DOHH2 (cell line): ENCODE measurements at regions not wholly inside any gene's neighbourhood (a gene's known extent, or its start where the extent isn't known, plus 50 kb on each side); places are given as distances from the start of the nearest gene placed in this dataset.

Experiments
- H3F3A ChIP-seq: fragments of 200-600 bp; sonication (generic), shearing (Covaris generic); 2 replicates; pipeline ENCODE4 v1.6.0; 2016; ENCODE audit warnings: antibody characterized with exemption, mild to moderate bottlenecking; ENCODE audit not compliant: control insufficient read depth, insufficient read depth
- H3K27ac ChIP-seq: fragments of 200-600 bp; sonication (generic); 2 replicates; pipeline ENCODE4 v1.5.1; 2014; ENCODE audit warnings: low read depth, mild to moderate bottlenecking, low read length, moderate library complexity
- H3K27me3 ChIP-seq: fragments of 200-600 bp; sonication (generic); 2 replicates; pipeline ENCODE4 v1.6.1; 2014; ENCODE audit warnings: mild to moderate bottlenecking, low read length, mixed read lengths; ENCODE audit not compliant: control insufficient read depth
- H3K36me3 ChIP-seq: fragments of 200-600 bp; sonication (generic); 2 replicates; pipeline ENCODE4 v1.6.1; 2014; ENCODE audit warnings: mild to moderate bottlenecking, low read length, moderate library complexity, mixed read lengths; ENCODE audit not compliant: control insufficient read depth
- H3K4me1 ChIP-seq: fragments of 200-600 bp; sonication (generic); 2 replicates; pipeline ENCODE4 v1.6.1; 2014; ENCODE audit warnings: mild to moderate bottlenecking, low read length, mixed read lengths; ENCODE audit not compliant: control insufficient read depth
- H3K4me2 ChIP-seq: fragments of 200-600 bp; sonication (generic); 2 replicates; pipeline ENCODE4 v1.6.0; 2014; ENCODE audit warnings: mild to moderate bottlenecking, low read length, moderate library complexity
- H3K4me3 ChIP-seq: fragments of 200-600 bp; sonication (generic); 2 replicates; pipeline ENCODE4 v1.5.1; 2014; ENCODE audit warnings: mild to moderate bottlenecking, low read length, mixed read lengths
- H3K79me2 ChIP-seq: fragments of 200-600 bp; sonication (generic); 2 replicates; pipeline ENCODE4 v1.6.1; 2014; ENCODE audit warnings: mild to moderate bottlenecking, low read length, mixed read lengths; ENCODE audit not compliant: control insufficient read depth
- H3K9me2 ChIP-seq: fragments of 200-600 bp; sonication (generic); replicated peaks from 2 replicates; pipeline ENCODE4 v1.6.1; 2014; ENCODE audit warnings: mild to moderate bottlenecking, low read length, mixed read lengths; ENCODE audit not compliant: control insufficient read depth
- H3K9me3 ChIP-seq: fragments of 200-600 bp; sonication (generic); 2 replicates; pipeline ENCODE4 v1.6.1; 2014; ENCODE audit warnings: antibody characterized with exemption, low read length, mixed read lengths; ENCODE audit not compliant: control insufficient read depth, insufficient read depth
- H4K20me1 ChIP-seq: fragments of 200-600 bp; sonication (generic); 2 replicates; pipeline ENCODE4 v1.6.0; 2014; ENCODE audit warnings: low read depth, mild to moderate bottlenecking, antibody characterized with exemption, low read length, moderate library complexity; ENCODE audit not compliant: control insufficient read depth, insufficient read depth
- EZH2phosphoT487 ChIP-seq: fragments of 200-600 bp; sonication (generic); IDR thresholded peaks from 2 replicates; pipeline ENCODE4 v1.6.1; 2017; ENCODE audit warnings: borderline replicate concordance, mild to moderate bottlenecking, antibody characterized with exemption, low read length, moderate library complexity, mixed read lengths
- TF ChIP-seq, protein P1 (sequence below): fragments of 200-600 bp; sonication (generic); IDR thresholded peaks from one replicate; pipeline ENCODE4 v1.5.1; 2014; ENCODE audit warnings: antibody characterized with exemption, mild to moderate bottlenecking, low read depth, low read length; ENCODE audit not compliant: poor library complexity, severe bottlenecking

DNA sequence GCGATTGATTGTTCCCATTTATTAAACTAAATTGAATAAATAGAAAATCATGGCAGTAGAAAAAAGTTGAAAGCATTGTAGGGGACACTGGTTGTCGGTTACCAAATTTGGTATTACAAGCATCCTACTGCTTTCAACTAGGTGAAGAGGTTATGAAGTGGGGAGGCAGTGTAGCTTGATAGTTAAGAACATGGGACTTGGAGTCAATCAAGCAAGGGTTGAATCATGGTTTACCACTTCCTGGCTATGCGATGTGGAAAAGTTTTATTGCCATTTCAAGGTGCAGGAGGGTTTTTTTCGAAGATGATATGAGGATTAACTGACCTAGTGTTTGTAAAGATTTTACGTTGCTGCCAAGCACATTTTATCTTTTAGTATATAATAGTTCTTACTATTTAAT lies 318.2 kb upstream of the KCNH8 start:
- Histone ChIP-seq H3K27me3 (no peaks in the 10 kb centered on the region), H3K79me2 (no peaks in the 10 kb centered on the region), H3K4me3 (no peak overlapping the region), H3K4me2 (no peak overlapping the region), H3K27ac (no peak overlapping the region), H3K9me3 (no peaks in the 10 kb centered on the region), H3K9me2 (no peaks in the 10 kb centered on the region), H3F3A (no peaks in the 10 kb centered on the region), H3K4me1 (no peaks in the 10 kb centered on the region), H4K20me1 (no peaks in the 10 kb centered on the region), H3K36me3 (no peaks in the 10 kb centered on the region)
- TF ChIP-seq EZH2phosphoT487 = no peak
- TF ChIP-seq, protein P1, sequence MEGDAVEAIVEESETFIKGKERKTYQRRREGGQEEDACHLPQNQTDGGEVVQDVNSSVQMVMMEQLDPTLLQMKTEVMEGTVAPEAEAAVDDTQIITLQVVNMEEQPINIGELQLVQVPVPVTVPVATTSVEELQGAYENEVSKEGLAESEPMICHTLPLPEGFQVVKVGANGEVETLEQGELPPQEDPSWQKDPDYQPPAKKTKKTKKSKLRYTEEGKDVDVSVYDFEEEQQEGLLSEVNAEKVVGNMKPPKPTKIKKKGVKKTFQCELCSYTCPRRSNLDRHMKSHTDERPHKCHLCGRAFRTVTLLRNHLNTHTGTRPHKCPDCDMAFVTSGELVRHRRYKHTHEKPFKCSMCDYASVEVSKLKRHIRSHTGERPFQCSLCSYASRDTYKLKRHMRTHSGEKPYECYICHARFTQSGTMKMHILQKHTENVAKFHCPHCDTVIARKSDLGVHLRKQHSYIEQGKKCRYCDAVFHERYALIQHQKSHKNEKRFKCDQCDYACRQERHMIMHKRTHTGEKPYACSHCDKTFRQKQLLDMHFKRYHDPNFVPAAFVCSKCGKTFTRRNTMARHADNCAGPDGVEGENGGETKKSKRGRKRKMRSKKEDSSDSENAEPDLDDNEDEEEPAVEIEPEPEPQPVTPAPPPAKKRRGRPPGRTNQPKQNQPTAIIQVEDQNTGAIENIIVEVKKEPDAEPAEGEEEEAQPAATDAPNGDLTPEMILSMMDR = no peak

DNA sequence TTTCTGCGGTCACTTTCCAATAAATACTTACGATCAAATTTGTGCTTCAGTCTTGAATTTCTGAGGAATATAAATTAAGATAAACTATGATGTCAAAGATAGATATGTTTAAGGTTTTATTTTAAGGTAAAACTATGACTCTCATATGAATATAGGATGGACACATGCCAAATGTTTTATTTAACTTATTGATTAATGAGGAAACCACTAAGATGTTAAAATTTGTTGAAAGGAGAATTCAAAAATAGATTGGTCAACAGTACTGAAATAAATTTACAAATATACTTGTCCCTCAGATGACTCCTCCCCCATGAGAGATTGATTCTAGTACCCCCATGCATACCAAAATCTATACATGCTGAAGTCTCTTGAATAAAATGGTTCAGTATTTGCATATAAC lies 319.7 kb upstream of the KCNH8 start:
- Histone ChIP-seq H3K79me2 (no peaks in the 10 kb centered on the region), H3K9me2 (no peaks in the 10 kb centered on the region), H3K36me3 (no peaks in the 10 kb centered on the region), H4K20me1 (no peaks in the 10 kb centered on the region), H3K9me3 (no peaks in the 10 kb centered on the region), H3K27me3 (no peaks in the 10 kb centered on the region), H3K4me1 (no peaks in the 10 kb centered on the region), H3K4me3 (no peak overlapping the region), H3F3A (no peaks in the 10 kb centered on the region), H3K4me2 (no peak overlapping the region), H3K27ac (no peak overlapping the region)
- TF ChIP-seq EZH2phosphoT487 = no peak
- TF ChIP-seq, protein P1 = no peak

DNA sequence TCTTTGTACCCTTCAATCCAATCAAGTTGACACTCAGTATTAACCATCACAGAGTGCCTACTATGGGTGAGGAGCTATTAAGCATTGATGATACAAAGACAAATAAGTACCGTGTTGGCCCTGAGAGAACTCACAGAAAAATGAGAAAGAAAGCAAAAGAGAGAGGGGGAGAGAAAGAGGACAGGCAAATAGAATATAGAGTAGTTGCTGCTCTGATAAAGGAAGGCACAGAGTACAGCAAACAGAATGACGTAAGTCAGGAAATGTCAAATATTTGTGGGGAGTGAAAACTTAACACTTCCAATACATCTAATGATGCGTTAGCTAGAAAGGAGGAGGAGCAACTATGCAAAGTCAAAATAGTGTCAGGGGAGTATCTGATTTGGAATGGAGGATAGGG lies 320.6 kb upstream of the KCNH8 start:
- H4K20me1 ChIP-seq = no peaks in the 10 kb centered on the region
- no peak overlapping the region for H3K4me3 ChIP-seq
- no peaks in the 10 kb centered on the region for H3F3A ChIP-seq
- no peaks in the 10 kb centered on the region for H3K9me2 ChIP-seq
- H3K27ac ChIP-seq = no peak overlapping the region
- TF ChIP-seq, protein P1 = no peak
- no peak for TF ChIP-seq EZH2phosphoT487
- no peaks in the 10 kb centered on the region for H3K79me2 ChIP-seq
- H3K4me1 ChIP-seq = no peaks in the 10 kb centered on the region
- H3K9me3 ChIP-seq = no peaks in the 10 kb centered on the region
- no peaks in the 10 kb centered on the region for H3K27me3 ChIP-seq
- no peaks in the 10 kb centered on the region for H3K36me3 ChIP-seq
- no peak overlapping the region for H3K4me2 ChIP-seq

DNA sequence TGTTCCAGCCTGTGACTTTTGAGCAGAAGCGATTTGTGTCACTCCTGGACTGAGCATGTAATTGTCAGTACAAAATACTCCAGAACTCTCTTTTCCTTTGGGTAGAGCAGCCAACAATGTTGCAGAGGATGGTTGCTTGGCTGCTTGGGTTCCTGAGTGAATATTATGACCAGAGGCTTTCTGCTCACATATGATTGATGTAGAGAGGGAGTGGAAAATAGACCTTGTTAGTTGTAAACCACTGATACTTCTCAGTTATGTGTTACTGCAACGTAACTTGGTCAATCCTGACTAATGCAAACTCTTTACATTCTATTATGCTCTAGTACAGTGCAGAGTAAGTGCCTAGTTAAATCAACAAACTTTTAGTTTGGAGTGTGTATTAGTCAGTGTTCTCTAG lies 322.6 kb upstream of the KCNH8 start:
- Histone ChIP-seq H3K4me2 (no peak overlapping the region), H3K27ac (no peak overlapping the region), H3F3A (no peaks in the 10 kb centered on the region), H3K9me3 (no peaks in the 10 kb centered on the region), H3K4me1 (no peaks in the 10 kb centered on the region), H3K36me3 (no peaks in the 10 kb centered on the region), H3K27me3 (no peaks in the 10 kb centered on the region), H3K4me3 (no peak overlapping the region), H3K9me2 (no peaks in the 10 kb centered on the region), H3K79me2 (no peaks in the 10 kb centered on the region), H4K20me1 (no peaks in the 10 kb centered on the region)
- TF ChIP-seq, protein P1 = no peak
- no peak for TF ChIP-seq EZH2phosphoT487
